ENCODE measurements at regions not wholly inside any gene's neighbourhood (a gene's known extent, or its start where the extent isn't known, plus 50 kb on each side); places are given as distances from the start of the nearest gene placed in this dataset.

DNA sequence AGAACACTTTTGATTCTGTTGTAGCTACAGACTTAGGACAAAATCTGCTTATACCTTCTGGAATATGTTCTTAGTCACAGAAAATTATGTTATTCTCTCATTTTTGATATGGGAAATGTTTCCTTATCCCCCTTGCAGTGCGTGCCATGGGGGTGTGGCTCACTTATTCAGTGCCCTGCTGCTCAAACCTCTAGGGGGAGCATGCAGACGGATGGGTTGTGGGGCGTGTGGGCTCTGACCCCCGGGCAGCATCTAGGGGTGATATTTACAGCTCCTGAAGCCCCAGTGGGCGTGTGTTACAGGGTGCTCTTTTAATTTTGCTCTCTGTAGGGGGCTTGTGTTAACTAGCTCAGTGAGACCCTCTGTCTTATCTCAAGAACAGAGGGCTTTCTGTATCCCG lies 61.3 kb upstream of the FERMT1 start:
- ATAC-seq (0 out of 3 replicates have a peak, but pooled peaks have one; percentile 36), DNase-seq (ENCODE audit: low read depth, low spot score) (no peak), FAIRE-seq (no peak)
- Histone ChIP-seq H3K36me3 (ENCODE audit: control insufficient read depth in 2 of 2, insufficient read depth in 2 of 2, low read length in 1 of 2) (no peaks in the 10 kb centered on the region), H3K4me3 (no peak overlapping the region), H3K27me3 (replicated peaks in 1 of 2; ENCODE audit: control insufficient read depth in 2 of 2, insufficient read depth in 2 of 2, low read length in 1 of 2) (peaks cover 0 to 1% of the 10 kb centered on the region in 2 experiments; a peak in 2 of 4 replicates), H3K9ac (ENCODE audit: control insufficient read depth, insufficient read depth, low read length) (no peak overlapping the region), H2AFZ (ENCODE audit: control insufficient read depth, low read depth, low read length) (no peak overlapping the region), H3K27ac (ENCODE audit: control insufficient read depth, insufficient read depth) (no peak overlapping the region), H3K4me2 (ENCODE audit: control insufficient read depth, insufficient read depth) (no peak overlapping the region), H4K20me1 (ENCODE audit: control insufficient read depth, insufficient read depth) (no peaks in the 10 kb centered on the region), H3K4me1 (ENCODE audit: control insufficient read depth, insufficient read depth, low read length) (no peaks in the 10 kb centered on the region), H3K79me2 (ENCODE audit: control insufficient read depth, insufficient read depth, low read length) (no peaks in the 10 kb centered on the region), H3K9me3 (replicated peaks; ENCODE audit: control insufficient read depth, insufficient read depth, low read length) (no peaks in the 10 kb centered on the region)
- TF ChIP-seq STAT3 (IDR thresholded peaks at IDR 0.05; ENCODE audit: low read depth, low read length) (no peak), STAT1 (conservative IDR thresholded peaks at IDR 0.05) (no peak)
- TF ChIP-seq, protein P1, sequence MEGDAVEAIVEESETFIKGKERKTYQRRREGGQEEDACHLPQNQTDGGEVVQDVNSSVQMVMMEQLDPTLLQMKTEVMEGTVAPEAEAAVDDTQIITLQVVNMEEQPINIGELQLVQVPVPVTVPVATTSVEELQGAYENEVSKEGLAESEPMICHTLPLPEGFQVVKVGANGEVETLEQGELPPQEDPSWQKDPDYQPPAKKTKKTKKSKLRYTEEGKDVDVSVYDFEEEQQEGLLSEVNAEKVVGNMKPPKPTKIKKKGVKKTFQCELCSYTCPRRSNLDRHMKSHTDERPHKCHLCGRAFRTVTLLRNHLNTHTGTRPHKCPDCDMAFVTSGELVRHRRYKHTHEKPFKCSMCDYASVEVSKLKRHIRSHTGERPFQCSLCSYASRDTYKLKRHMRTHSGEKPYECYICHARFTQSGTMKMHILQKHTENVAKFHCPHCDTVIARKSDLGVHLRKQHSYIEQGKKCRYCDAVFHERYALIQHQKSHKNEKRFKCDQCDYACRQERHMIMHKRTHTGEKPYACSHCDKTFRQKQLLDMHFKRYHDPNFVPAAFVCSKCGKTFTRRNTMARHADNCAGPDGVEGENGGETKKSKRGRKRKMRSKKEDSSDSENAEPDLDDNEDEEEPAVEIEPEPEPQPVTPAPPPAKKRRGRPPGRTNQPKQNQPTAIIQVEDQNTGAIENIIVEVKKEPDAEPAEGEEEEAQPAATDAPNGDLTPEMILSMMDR (IDR thresholded peaks at IDR 0.05 in 2 of 3, conservative IDR thresholded peaks at IDR 0.05 in 1 of 3; ENCODE audit: control insufficient read depth in 2 of 3, extremely low read depth in 1 of 3, insufficient read depth in 1 of 3, low read depth in 3 of 3, low read length in 3 of 3): peak in 2 of 3 experiments; percentile 16 to 23; a peak in 2 of 6 replicates
- WGBS (ENCODE audit: insufficient coverage, insufficient replicate concordance, low lambda C conversion rate, missing lambda C conversion rate): 24% methylated on average over 6 of the region's 6 CpGs
- RAD21 ChIA-PET (ENCODE audit: unreplicated experiment): interaction anchor here (1.0 to 1.2 kb wide), 3 partner anchors 48 to 577 kb away, joined by 3 read pairs; no protein-coding TSS in a partner anchor
- CTCF ChIA-PET: interaction anchor here (1.0 to 2.0 kb wide), 11 partner anchors 8 to 1101 kb away, joined by 3 to 8 read pairs (median 3); no protein-coding TSS in a partner anchor
- in situ Hi-C loops (cut with MboI) (no loop called here), intact Hi-C loops (cut with micrococcal nuclease; ENCODE audit: unreplicated experiment) (loop anchor here (10.0 kb wide), 1 partner anchor 391 kb away; no protein-coding TSS in a partner anchor)
- SMC1A ChIA-PET (ENCODE audit: uncharacterized antibody, unreplicated experiment): interaction anchor here (0.6 to 1.4 kb wide), 3 partner anchors 81 to 1191 kb away, joined by 3 to 5 read pairs (median 3); no protein-coding TSS in a partner anchor
- POLR2A ChIA-PET: no interaction called here
- BruUV-seq (replicated peaks): no TSS peak

DNA sequence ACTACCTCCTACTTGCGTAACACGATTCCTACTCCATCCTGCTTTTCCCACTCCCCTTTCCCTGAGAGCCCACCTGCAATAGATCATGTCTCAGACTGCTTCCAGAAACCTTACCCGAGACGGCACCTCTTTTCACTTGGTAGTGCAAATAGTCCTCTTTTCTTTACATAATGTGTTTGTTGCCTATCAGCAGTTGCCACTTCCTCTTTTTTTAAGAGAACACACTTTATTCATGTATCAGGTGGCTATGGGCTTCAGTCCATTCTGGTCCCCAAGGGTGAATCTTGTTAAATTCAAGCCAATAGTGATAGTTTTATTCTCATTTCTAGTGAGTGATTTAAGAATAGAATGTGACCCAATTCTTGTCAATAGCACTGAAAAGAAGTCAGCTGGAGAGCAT lies 57.7 kb upstream of the FERMT1 start:
- DNase-seq (ENCODE audit: low read depth, low spot score) (no peak), ATAC-seq (peak; percentile 76), FAIRE-seq (no peak)
- no TSS peak for BruUV-seq (replicated peaks)
- no peaks in the 10 kb centered on the region for H3K9me3 ChIP-seq (replicated peaks; ENCODE audit: control insufficient read depth, insufficient read depth, low read length)
- ChIA-PET RAD21 (ENCODE audit: unreplicated experiment) (no interaction called here), CTCF (interaction anchor here (1.3 to 1.7 kb wide), 3 partner anchors 30 to 586 kb away, joined by 3 to 5 read pairs (median 4); no protein-coding TSS in a partner anchor), POLR2A (no interaction called here), SMC1A (ENCODE audit: uncharacterized antibody, unreplicated experiment) (interaction anchor here (0.6 to 0.8 kb wide), 2 partner anchors 84 to 834 kb away, joined by 3 to 4 read pairs; no protein-coding TSS in a partner anchor)
- H3K4me3 ChIP-seq: no peak overlapping the region
- H3K27me3 ChIP-seq (replicated peaks in 1 of 2; ENCODE audit: control insufficient read depth in 2 of 2, insufficient read depth in 2 of 2, low read length in 1 of 2): peaks cover 0 to 1% of the 10 kb centered on the region in 2 experiments; a peak in 2 of 4 replicates
- no peak overlapping the region for H3K4me2 ChIP-seq (ENCODE audit: control insufficient read depth, insufficient read depth)
- WGBS (ENCODE audit: insufficient coverage, insufficient replicate concordance, low lambda C conversion rate, missing lambda C conversion rate): 21% methylated on average over 4 of the region's 4 CpGs
- H3K9ac ChIP-seq (ENCODE audit: control insufficient read depth, insufficient read depth, low read length): no peak overlapping the region
- no peaks in the 10 kb centered on the region for H3K79me2 ChIP-seq (ENCODE audit: control insufficient read depth, insufficient read depth, low read length)
- TF ChIP-seq NR2C1 (IDR thresholded peaks at IDR 0.05) (no peak), SPI1 (IDR thresholded peaks at IDR 0.05; ENCODE audit: borderline replicate concordance, insufficient read depth, low read depth, low read length) (peak; percentile 91)
- TF ChIP-seq, protein P2, sequence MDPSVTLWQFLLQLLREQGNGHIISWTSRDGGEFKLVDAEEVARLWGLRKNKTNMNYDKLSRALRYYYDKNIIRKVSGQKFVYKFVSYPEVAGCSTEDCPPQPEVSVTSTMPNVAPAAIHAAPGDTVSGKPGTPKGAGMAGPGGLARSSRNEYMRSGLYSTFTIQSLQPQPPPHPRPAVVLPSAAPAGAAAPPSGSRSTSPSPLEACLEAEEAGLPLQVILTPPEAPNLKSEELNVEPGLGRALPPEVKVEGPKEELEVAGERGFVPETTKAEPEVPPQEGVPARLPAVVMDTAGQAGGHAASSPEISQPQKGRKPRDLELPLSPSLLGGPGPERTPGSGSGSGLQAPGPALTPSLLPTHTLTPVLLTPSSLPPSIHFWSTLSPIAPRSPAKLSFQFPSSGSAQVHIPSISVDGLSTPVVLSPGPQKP (IDR thresholded peaks at IDR 0.05; ENCODE audit: low read depth, low read length): no peak
- in situ Hi-C loops (cut with MboI): no loop called here
- no peaks in the 10 kb centered on the region for H3K36me3 ChIP-seq (ENCODE audit: control insufficient read depth in 2 of 2, insufficient read depth in 2 of 2, low read length in 1 of 2)
- H4K20me1 ChIP-seq (ENCODE audit: control insufficient read depth, insufficient read depth): no peaks in the 10 kb centered on the region
- no peak overlapping the region for H3K27ac ChIP-seq (ENCODE audit: control insufficient read depth, insufficient read depth)
- intact Hi-C loops (cut with micrococcal nuclease; ENCODE audit: unreplicated experiment): loop anchor here (10.0 kb wide), 1 partner anchor 394 kb away; no protein-coding TSS in a partner anchor
- no peak overlapping the region for H2AFZ ChIP-seq (ENCODE audit: control insufficient read depth, low read depth, low read length)
- H3K4me1 ChIP-seq (ENCODE audit: control insufficient read depth, insufficient read depth, low read length): no peaks in the 10 kb centered on the region

Data from GM12878 (cell line).